Adipose tissue (tissue), 3 donors: ENCODE measurements at regions not wholly inside any gene's neighbourhood (a gene's known extent, or its start where the extent isn't known, plus 50 kb on each side); places are given as distances from the start of the nearest gene placed in this dataset.

ENCODE experiments used
- H3K27ac ChIP-seq: one replicate; pipeline ENCODE4 v1.5.1; 2013; ENCODE audit warnings: low read depth, low read length
- WGBS, 3 donors: extraction: QIAGEN DNeasy Blood & Tissue Kit; methylation state at CpG; one replicate each; pipeline ENCODE4 v1.1.7; 2013; 5-methylcytosine and 5-hydroxymethylcytosine counted together
- donor health status: healthy with polysubstance abuse.
- donor health status: Bipolar disorder and iron deficiency.
- donor health status: healthy.

- H3K27ac ChIP-seq: no peak overlapping the region
Observed at GRCh38 chr15:95208988-95209387, 977.6 kb downstream of the MCTP2 start.

- H3K27ac ChIP-seq: no peak overlapping the region
- 84 to 100% (median 96%) methylated on average over 1 of the region's 1 CpG for WGBS, 3 donors
Observed at GRCh38 chr15:95210436-95210981, 979.1 kb downstream of the MCTP2 start.

GRCh38 chr15:95215017-95215416 lies 983.7 kb downstream of the MCTP2 start:
- H3K27ac ChIP-seq: no peak overlapping the region

GRCh38 chr15:95226835-95227234 lies 995.5 kb downstream of the MCTP2 start:
- 89 to 95% (median 90%) methylated on average over 5 of the region's 5 CpGs for WGBS, 3 donors
- H3K27ac ChIP-seq: no peak overlapping the region

DNA sequence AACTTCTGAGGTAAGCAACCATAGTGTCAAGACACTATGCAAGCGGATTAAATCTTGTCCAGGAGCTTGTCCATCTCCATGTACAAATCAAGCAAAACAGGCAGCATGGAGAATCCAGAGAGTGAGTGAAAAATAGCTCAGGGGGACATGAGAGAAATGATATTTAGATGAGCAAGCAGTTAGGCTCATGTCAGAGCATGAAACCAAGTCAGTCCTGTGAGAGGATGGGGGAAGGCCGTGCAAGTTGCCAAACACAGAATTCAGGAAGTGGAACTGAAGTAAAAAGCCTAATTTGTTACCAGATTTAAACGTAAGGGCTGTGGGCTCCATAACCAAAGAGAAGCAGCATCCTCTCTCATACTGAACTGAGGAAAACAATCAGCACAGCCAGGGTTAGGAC lies 995.9 kb downstream of the MCTP2 start:
- 52 to 59% (median 58%) methylated on average over 3 of the region's 3 CpGs for WGBS, 3 donors

GRCh38 chr15:95228856-95229555 lies 997.6 kb downstream of the MCTP2 start:
- no peak overlapping the region for H3K27ac ChIP-seq
- WGBS, 3 donors: 83 to 90% (median 87%) methylated on average over 3 of the region's 3 CpGs

More for the DNA sequence above, 995.9 kb downstream of the MCTP2 start:
- no peak overlapping the region for H3K27ac ChIP-seq

- no peak overlapping the region for H3K27ac ChIP-seq
- WGBS, 3 donors: 60 to 100% (median 90%) methylated on average over 1 of the region's 1 CpG
Observed at GRCh38 chr15:95235033-95235432, 1003.7 kb downstream of the MCTP2 start.

GRCh38 chr15:95247071-95247984 lies 1016.0 kb downstream of the MCTP2 start:
- no peak overlapping the region for H3K27ac ChIP-seq
- WGBS, 3 donors: 75 to 91% (median 88%) methylated on average over 12 of the region's 12 CpGs

DNA sequence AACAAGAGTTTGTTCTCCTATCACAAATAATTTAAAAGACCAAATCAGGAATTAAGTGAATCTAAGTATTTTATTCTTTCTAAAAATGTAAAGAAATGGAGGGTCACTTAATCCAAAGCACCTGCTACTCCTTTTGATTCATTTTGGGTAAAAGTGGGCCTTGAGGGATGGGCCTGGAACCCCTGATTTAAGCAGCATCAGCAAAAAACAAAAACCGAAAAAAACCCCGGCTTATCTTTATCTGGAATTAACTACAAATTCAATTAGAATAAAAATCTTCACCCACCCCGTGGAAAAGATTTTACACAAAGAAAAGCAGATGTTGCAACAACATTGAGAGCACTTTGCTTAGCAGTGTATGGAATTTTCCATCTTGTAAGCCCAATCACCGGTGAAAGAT lies 1018.2 kb downstream of the MCTP2 start:
- no peak overlapping the region for H3K27ac ChIP-seq
- 74 to 78% (median 75%) methylated on average over 4 of the region's 4 CpGs for WGBS, 3 donors

DNA sequence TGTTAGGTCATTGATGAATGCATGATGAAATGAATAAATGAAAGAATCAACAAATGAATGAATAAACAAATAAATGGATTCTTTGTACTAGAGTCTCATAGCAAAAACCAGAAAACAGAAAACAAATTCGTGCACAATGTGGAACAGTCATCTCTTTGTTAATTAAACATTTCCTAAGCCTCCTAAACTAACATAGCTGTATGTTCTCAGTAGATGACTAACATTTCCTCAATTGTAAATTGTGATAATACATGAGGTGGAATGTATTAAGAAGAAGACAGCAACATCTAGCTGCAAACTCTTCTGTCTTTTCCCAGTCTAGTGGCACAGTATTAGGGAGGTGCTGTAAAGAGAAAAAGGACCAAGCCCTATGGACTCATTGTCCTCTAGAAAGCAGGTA lies 1021.0 kb downstream of the MCTP2 start:
- H3K27ac ChIP-seq: no peak overlapping the region
- 46 to 75% (median 68%) methylated on average over 1 of the region's 1 CpG for WGBS, 3 donors

- 9 to 14% (median 12%) methylated on average over 3 of the region's 3 CpGs for WGBS, 3 donors
- H3K27ac ChIP-seq: no peak overlapping the region
Observed at GRCh38 chr15:95254263-95254662, 1022.9 kb downstream of the MCTP2 start.

DNA sequence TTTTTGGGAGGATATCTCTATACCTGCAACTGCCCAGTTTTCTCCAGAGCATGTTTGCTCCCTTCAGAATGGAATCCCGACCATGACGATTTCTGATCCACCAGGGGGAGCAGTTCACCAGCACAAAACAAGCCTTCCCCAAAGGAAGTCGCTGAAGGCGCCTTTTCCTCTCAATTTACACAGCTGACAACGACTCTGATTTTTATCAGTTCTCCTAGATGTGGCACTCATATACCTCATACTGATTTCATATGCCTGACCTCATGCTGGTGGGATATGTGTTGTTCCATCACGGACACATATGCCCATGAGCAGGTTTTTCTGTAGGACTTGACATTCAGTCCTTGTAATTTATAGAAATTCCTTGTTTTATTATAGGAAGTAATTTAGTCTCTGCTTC lies 1028.2 kb downstream of the MCTP2 start:
- H3K27ac ChIP-seq: no peak overlapping the region
- WGBS, 3 donors: 3% methylated on average over 6 of the region's 6 CpGs

DNA sequence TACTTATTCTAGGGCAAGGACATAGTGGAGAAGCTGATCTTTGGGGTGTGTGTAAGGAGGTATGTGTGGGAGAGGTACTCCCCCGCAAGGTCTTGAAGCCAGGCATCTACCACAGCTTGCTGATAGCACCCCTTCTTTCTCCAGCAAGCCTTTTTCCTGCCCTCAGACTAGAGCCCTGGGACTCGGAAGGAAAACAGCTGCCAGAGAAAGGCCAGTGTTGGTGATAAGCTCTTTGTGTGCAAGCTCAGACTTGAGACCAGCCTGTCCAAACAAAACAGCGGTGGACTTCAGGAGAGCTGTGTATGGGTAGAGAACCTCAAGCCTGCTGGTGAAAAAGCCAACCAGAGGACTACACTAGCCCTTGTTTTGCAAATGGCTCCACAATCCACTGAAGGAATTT lies 1028.6 kb downstream of the MCTP2 start:
- WGBS, 3 donors: 47 to 67% (median 48%) methylated on average over 3 of the region's 3 CpGs
- H3K27ac ChIP-seq: no peak overlapping the region

- WGBS, 3 donors: 79 to 94% (median 89%) methylated on average over 5 of the region's 5 CpGs
- H3K27ac ChIP-seq: no peak overlapping the region
Observed at GRCh38 chr15:95260856-95261255, 1029.5 kb downstream of the MCTP2 start.

- WGBS, 3 donors: 71 to 81% (median 79%) methylated on average over 3 of the region's 3 CpGs
- no peak overlapping the region for H3K27ac ChIP-seq
Observed at GRCh38 chr15:95261546-95261945, 1030.2 kb downstream of the MCTP2 start.

DNA sequence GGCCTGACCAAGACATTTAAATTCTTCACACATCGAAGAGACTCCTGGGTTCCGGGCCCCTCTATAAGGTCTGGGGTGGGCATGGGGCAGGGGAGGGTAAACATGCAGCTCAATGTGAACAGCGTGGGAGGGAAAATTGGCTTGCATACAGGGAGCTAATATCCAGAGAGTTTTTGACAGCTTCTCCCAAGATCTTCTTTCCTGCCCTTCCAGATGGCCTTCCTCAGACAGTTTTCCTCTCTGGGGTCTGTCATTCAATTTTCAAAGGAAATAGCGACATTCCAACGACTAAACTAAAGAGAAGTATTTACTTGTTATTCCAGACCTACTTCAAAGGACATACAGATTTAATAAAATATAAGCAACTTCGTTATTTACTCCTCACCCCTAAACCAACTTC lies 1030.6 kb downstream of the MCTP2 start:
- H3K27ac ChIP-seq: no peak overlapping the region
- 69 to 76% (median 72%) methylated on average over 6 of the region's 6 CpGs for WGBS, 3 donors

GRCh38 chr15:95262866-95263564 lies 1031.7 kb downstream of the MCTP2 start:
- 54 to 60% (median 56%) methylated on average over 6 of the region's 6 CpGs for whole genome bisulfite sequencing, 3 donors
- H3K27ac ChIP-seq: no peak overlapping the region

DNA sequence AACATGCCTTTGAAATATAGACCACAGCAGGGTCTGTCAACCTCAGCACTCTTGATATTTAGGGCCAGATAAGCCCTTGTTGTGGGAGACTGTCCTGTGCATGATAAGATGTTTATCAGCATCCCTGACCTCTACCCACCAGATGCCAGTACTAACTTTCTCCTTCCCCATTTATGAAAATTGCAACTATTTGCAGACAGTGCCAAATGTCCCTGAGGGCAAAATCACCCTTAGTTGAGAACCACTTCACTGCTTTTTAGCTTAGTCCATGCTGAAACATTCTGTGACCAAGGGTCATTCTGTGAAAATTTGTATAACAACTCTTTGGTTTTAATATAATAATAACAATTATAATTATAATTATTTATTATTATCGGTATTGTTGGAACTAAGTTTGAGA lies 1032.4 kb downstream of the MCTP2 start:
- H3K27ac ChIP-seq: no peak overlapping the region
- WGBS, 3 donors: 94 to 95% (median 94%) methylated on average over 1 of the region's 1 CpG

DNA sequence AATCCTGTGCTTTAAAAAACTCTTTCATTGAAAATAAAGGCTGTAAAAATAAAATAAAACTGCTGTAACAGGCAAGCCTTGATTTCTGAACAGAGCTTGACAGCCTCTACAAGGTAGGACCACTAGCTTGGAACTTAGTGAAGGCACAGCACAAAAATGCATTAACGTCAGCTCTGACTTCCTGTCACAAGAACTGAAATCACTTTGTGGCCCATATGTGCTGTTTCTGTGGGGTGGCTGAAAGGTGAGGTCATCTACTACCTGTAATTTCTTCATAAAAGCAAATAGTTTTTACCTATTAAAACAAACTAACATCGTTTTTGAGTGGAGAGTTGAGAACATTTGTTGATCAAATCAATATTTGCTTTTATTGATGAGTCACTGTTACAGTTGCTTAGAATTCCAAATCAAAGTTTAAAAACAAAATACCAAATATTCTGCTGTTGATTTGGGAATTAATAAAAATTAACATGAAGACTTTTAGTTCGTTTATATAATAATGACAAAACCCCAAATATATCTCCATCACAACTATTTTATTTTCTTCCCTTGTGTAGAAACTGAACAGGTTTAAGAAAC lies 1034.1 kb downstream of the MCTP2 start:
- WGBS, 3 donors: 32 to 69% (median 61%) methylated on average over 3 of the region's 3 CpGs
- no peak overlapping the region for H3K27ac ChIP-seq
